ENCODE measurements at regions not wholly inside any gene's neighbourhood (a gene's known extent, or its start where the extent isn't known, plus 50 kb on each side); places are given as distances from the start of the nearest gene placed in this dataset.

GRCh38 chr10:35780970-35781642 is 139.0 kb upstream of the FZD8 start:
- TF ChIP-seq EZH2 (IDR thresholded peaks at IDR 0.05; ENCODE audit: borderline replicate concordance, low read depth, low read length, poor library complexity, severe bottlenecking) = no peak
- TF ChIP-seq, protein P1, sequence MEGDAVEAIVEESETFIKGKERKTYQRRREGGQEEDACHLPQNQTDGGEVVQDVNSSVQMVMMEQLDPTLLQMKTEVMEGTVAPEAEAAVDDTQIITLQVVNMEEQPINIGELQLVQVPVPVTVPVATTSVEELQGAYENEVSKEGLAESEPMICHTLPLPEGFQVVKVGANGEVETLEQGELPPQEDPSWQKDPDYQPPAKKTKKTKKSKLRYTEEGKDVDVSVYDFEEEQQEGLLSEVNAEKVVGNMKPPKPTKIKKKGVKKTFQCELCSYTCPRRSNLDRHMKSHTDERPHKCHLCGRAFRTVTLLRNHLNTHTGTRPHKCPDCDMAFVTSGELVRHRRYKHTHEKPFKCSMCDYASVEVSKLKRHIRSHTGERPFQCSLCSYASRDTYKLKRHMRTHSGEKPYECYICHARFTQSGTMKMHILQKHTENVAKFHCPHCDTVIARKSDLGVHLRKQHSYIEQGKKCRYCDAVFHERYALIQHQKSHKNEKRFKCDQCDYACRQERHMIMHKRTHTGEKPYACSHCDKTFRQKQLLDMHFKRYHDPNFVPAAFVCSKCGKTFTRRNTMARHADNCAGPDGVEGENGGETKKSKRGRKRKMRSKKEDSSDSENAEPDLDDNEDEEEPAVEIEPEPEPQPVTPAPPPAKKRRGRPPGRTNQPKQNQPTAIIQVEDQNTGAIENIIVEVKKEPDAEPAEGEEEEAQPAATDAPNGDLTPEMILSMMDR (conservative IDR thresholded peaks at IDR 0.05; ENCODE audit: low read depth, low read length) = peak; percentile 46; the same call in 1 of the 2 replicates

All from A673 (cell line).